NCI-H1417 (cell line): ENCODE measurements at regions not wholly inside any gene's neighbourhood (a gene's known extent, or its start where the extent isn't known, plus 50 kb on each side); places are given as distances from the start of the nearest gene placed in this dataset.
"Not testable (repeated sequence)": the region's sequence is repeated elsewhere in the genome, so short reads cannot be mapped to it uniquely, and the experiment has no call there.

Experiments
- DNase-seq, 3 experiments: peaks; one replicate each; lab custom pipeline; 2025; lab: John Stamatoyannopoulos, UW

GRCh38 chr13:44783994-44784707 is 205.1 kb downstream of the NUFIP1 start:
- DNase-seq: no peak

DNA sequence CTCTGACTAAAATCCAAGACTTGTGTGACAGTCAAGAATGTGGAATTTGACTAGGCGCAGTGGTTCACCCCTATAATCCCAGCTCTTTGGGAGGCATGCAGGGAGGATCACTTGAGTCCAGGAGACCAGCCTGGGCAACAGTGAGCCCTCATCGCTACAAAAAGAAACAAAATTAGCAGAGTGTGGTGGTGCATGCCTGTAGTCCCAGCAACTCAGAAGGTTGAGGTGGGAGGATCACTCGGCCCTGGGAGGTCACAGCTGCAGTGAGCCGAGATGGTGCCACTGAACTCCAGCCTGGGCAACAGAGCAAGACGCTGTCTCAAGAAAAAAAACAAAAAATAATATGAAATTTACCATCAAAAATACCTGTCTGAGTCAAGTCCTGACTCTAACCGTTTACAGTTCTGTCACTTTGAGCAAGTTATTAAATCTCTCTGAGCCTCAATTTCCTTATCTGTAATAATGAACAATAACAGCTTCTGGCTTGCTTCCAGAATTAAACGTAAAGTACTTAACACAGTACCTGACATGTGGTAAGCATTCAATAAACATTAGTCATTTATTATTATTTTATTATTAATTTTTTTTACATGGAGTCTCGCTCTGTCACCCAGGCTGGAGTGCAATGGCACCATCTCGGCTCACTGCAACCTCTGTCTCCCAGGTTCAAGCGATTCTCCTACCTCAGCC is 204.6 kb upstream of the TSC22D1 start:
- no peak for DNase-seq

DNA sequence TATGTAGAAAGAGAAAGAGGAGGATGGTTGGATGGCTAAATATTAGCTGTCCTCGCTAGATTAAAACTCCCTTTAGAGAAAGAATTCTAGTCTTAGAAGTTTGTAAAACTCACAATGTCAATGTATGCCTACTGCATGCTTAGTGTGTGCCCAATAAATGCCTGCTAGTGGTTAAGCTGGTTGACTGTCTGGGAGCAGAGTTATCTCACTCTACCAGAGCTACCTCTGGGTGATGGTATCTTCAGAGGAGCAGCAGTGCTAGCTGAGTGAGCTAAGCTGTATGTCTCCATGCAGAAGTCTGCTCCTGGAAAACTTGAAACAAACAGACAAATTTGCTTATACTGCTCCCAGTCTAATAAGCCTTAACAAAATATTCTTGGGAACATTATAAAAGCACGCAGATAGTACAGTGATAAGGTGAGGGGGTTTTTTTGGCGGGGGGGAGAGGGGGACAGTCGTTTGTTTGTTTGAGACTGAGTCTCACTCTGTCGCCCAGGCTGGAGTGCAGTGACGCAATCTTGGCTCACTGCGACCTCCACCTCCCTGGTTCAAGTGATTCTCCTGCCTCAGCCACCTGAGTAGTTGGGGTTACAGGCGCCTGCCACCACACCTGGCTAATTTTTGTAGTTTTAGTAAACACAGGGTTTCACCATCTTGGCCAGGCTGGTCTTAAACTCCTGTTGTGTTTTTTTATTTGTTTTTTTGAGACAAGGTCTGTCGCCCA is 202.8 kb upstream of the TSC22D1 start:
- DNase-seq: no peak

GRCh38 chr13:44775290-44775689 is 199.2 kb upstream of the TSC22D1 start:
- DNase-seq: not testable (repeated sequence)

DNA sequence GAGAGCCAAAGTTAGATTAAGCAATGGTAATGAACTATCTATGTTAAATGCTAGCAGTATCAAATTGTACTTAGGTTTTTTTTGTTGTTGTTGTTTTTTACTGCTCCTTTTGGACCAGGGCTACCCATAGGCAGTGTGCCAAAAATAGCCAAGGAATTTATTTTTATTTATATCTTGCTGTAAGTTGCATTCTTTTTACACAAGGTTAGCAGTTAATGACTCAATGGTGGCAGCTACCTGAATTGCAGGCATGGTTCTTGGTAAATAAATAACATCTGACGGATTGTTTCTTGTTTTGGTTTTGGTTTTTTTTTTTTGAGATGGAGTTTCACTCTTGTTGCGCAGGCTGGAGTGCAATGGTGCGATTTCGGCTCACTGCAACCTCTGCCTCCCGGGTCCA is 194.8 kb upstream of the TSC22D1 start:
- DNase-seq: no peak

DNA sequence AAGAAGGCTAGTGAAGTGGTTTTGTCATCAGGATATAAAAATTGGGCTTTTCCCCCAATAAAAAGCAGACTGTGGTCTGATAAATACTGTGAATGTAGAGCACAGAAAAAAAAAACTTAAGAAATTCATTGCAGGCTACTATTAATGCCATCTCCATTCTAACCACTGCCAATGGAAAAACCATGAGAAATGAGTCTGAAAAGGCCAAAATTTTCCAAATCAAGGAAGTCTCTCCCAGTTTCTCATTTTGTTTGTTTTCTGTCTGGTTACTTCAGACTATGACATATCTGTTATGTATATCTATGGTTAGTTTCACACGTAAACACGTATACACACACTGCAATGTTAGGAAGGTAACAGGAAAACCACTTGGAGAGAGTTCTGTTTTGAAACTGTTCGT is 193.6 kb upstream of the TSC22D1 start:
- DNase-seq: no peak

GRCh38 chr13:44768775-44769581 is 192.8 kb upstream of the TSC22D1 start:
- no peak for DNase-seq

- DNase-seq: no peak
These were observed 192.1 kb upstream of the TSC22D1 start for GRCh38 chr13:44768239-44768638.

DNA sequence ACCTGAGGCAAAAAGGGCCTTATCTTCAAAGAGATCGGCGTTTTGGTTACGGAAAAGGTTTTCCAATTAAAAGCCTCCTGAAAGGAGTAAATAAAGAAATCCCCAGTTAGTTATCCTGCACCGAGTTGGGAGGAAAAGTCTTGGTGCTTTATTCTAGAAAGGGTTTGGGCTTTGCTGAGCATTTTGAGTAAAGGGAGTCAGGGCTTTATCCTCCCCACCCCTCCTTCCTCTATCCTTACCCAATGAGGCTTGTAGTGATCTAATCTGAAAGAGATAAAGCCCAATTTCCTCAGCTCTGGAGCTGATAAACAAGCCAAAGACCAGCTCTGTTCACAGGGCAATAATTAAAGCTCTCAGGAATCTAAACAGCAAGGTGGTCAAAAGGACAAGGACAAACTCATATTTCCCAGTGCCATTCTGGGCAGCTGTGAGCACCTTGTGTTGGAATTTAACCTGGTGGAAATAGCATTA is 188.9 kb upstream of the TSC22D1 start:
- DNase-seq: no peak

- no peak for DNase-seq
These were observed 188.2 kb upstream of the TSC22D1 start for GRCh38 chr13:44764302-44764692.

GRCh38 chr13:44763615-44764301 is 187.6 kb upstream of the TSC22D1 start:
- no peak for DNase-seq

- DNase-seq: no peak
These were observed 186.8 kb upstream of the TSC22D1 start for GRCh38 chr13:44762911-44763310.

DNA sequence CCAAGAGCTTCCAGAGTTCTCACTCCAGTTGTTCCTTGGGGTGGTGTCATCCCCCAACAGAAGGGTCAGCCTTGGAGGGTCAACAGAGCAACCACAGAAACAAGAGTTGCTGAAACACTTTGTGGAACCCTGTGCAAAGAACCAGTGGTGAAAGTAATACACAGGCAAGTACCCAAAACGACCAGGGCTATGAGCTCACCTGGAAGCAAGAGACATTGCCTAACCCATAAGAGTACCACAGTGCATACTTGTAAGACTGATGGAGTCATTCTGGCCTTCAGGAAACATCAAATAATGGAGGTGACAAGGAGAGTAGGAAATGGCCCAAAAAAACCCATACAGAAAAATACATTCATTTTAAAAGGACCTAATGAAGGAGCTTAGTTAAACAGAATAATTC is 184.3 kb upstream of the TSC22D1 start:
- peak in 2 of 3 experiments; percentile 23 to 30 for DNase-seq

- DNase-seq: peak; percentile 40 to 84 (median 61)
These were observed 183.5 kb upstream of the TSC22D1 start for GRCh38 chr13:44759384-44760360.

GRCh38 chr13:44758630-44759383 is 182.7 kb upstream of the TSC22D1 start:
- peak; percentile 57 to 83 (median 61) for DNase-seq

- no peak for DNase-seq
These were observed 181.5 kb upstream of the TSC22D1 start for GRCh38 chr13:44757671-44758070.

- no peak for DNase-seq
These were observed 180.2 kb upstream of the TSC22D1 start for GRCh38 chr13:44756276-44756810.

- no peak for DNase-seq
These were observed 179.7 kb upstream of the TSC22D1 start for GRCh38 chr13:44755872-44756271.

DNA sequence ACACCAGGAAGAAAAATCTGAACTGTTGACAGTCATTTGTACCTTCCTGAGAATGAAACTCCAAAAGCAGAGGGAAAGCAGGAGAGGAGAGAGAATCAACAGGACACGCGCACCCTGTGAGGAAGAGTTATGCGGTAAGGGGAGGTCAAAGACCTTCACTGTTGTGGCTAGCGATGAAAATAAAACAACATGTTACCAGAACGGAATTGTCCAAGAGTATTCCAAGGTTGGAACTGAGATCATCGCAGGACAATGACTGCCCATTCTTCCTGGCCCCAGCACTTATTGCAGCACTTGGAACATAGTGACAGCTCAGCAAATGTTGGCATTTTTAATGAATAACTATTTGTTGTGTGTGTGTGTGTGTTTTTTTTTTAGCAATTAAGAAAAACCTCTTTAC is 176.0 kb upstream of the TSC22D1 start:
- DNase-seq: no peak
